ENCODE measurements at regions not wholly inside any gene's neighbourhood (a gene's known extent, or its start where the extent isn't known, plus 50 kb on each side); places are given as distances from the start of the nearest gene placed in this dataset.

DNA sequence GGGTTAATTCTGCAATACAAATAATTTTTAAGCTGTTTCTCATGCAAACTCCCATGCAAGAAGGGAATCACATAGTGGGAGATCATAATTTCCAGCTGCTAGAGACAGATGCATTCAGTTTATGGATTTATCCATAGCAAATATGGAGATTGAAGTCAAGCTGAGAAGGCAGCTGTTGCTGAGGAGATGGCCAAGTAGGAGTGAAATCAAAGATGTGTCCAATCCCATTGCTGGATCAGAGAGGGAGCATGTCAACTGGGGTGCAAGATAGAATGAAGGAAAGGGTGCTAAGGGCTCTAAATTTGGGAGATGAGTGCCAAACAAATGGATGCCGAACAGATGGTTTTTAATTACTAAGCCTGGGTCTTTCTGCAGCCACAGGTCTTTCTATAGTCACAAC is 504.5 kb downstream of the NFIB start:
- POLR2A ChIA-PET: no interaction called here
- WGBS (ENCODE audit: insufficient coverage): no CpG with 5 or more reads among the region's 1 CpG

GRCh38 chr9:13807118-13807517 is 506.8 kb downstream of the NFIB start:
- ChIA-PET POLR2A (no interaction called here), CTCF (no interaction called here)
- no peak overlapping the region for H3K27ac ChIP-seq (ENCODE audit: low read length in 2 of 2)
- no peak overlapping the region for H3K4me2 ChIP-seq (replicated peaks; ENCODE audit: low read depth, low read length, poor library complexity, severe bottlenecking)
- no peaks in the 10 kb centered on the region for H3K79me2 ChIP-seq (ENCODE audit: control insufficient read depth, insufficient read depth, low read length)
- no peak overlapping the region for H3K4me3 ChIP-seq (ENCODE audit: control extremely low read depth in 1 of 5, extremely low read depth in 1 of 5, insufficient read depth in 1 of 5, low read depth in 2 of 5, low read length in 4 of 5)
- Mint-ChIP-seq H3K4me3 (no peak overlapping the region), H3K27me3 (no peaks in the 10 kb centered on the region), H3K4me1 (no peaks in the 10 kb centered on the region), H3K27ac (no peak overlapping the region), H3K9me3 (ENCODE audit: insufficient read depth) (peaks cover 2% of the 10 kb centered on the region)
- H3K9ac ChIP-seq (ENCODE audit: low read length): no peak overlapping the region
- no peaks in the 10 kb centered on the region for H3K4me1 ChIP-seq (ENCODE audit: control insufficient read depth in 2 of 2, insufficient read depth in 2 of 2, low read length in 2 of 2)
- DNase-seq (no peak), ATAC-seq (ENCODE audit: low read depth) (no peak)
- no peaks in the 10 kb centered on the region for H4K20me1 ChIP-seq (ENCODE audit: control insufficient read depth, insufficient read depth, low read length, poor library complexity, severe bottlenecking)
- no peak overlapping the region for H2AFZ ChIP-seq (ENCODE audit: insufficient read depth, low read depth, low read length, poor library complexity, severe bottlenecking)
- no peak for TF ChIP-seq CTCF (IDR thresholded peaks at IDR 0.05)
- TF ChIP-seq EZH2 (IDR thresholded peaks at IDR 0.05; ENCODE audit: borderline replicate concordance, insufficient read depth, low read depth, low read length, poor library complexity, severe bottlenecking): no peak
- H3K9me3 ChIP-seq (ENCODE audit: control extremely low read depth in 1 of 3, control insufficient read depth in 2 of 3, insufficient read depth in 1 of 3, low read length in 2 of 3): peaks cover 0 to 4% (median 0%) of the 10 kb centered on the region in 3 donors
- WGBS (ENCODE audit: insufficient coverage): 100% methylated on average over 2 of the region's 4 CpGs
- H3K36me3 ChIP-seq (replicated peaks in 1 of 2; ENCODE audit: control extremely low read depth in 1 of 2, control insufficient read depth in 1 of 2, extremely low read depth in 1 of 2, insufficient read depth in 2 of 2, low read length in 1 of 2): no peaks in the 10 kb centered on the region
- H3K27me3 ChIP-seq (replicated peaks in 1 of 4; ENCODE audit: control extremely low read depth in 1 of 4, control insufficient read depth in 3 of 4, insufficient read depth in 4 of 4, low read length in 3 of 4): no peaks in the 10 kb centered on the region
- intact Hi-C loops (cut with micrococcal nuclease): no loop called here

More for the DNA sequence above, 504.5 kb downstream of the NFIB start:
- H4K20me1 ChIP-seq (ENCODE audit: control insufficient read depth, insufficient read depth, low read length, poor library complexity, severe bottlenecking): no peaks in the 10 kb centered on the region
- no peak overlapping the region for H3K9ac ChIP-seq (ENCODE audit: low read length)
- DNase-seq (no peak), ATAC-seq (ENCODE audit: low read depth) (no peak)
- no peaks in the 10 kb centered on the region for H3K4me1 ChIP-seq (ENCODE audit: control insufficient read depth in 2 of 2, insufficient read depth in 2 of 2, low read length in 2 of 2)
- no peak for TF ChIP-seq EZH2 (IDR thresholded peaks at IDR 0.05; ENCODE audit: borderline replicate concordance, insufficient read depth, low read depth, low read length, poor library complexity, severe bottlenecking)
- no peak overlapping the region for H3K4me3 ChIP-seq (ENCODE audit: control extremely low read depth in 1 of 5, extremely low read depth in 1 of 5, insufficient read depth in 1 of 5, low read depth in 2 of 5, low read length in 4 of 5)
- no peaks in the 10 kb centered on the region for H3K36me3 ChIP-seq (replicated peaks in 1 of 2; ENCODE audit: control extremely low read depth in 1 of 2, control insufficient read depth in 1 of 2, extremely low read depth in 1 of 2, insufficient read depth in 2 of 2, low read length in 1 of 2)
- no peak overlapping the region for H3K27ac ChIP-seq (ENCODE audit: low read length in 2 of 2)
- H3K27me3 ChIP-seq (replicated peaks in 1 of 4; ENCODE audit: control extremely low read depth in 1 of 4, control insufficient read depth in 3 of 4, insufficient read depth in 4 of 4, low read length in 3 of 4): no peaks in the 10 kb centered on the region
- H3K9me3 Mint-ChIP-seq (ENCODE audit: insufficient read depth): peaks cover 2% of the 10 kb centered on the region
- H3K4me3 Mint-ChIP-seq: no peak overlapping the region
- H3K79me2 ChIP-seq (ENCODE audit: control insufficient read depth, insufficient read depth, low read length): no peaks in the 10 kb centered on the region
- CTCF ChIA-PET: no interaction called here
- no peaks in the 10 kb centered on the region for H3K4me1 Mint-ChIP-seq
- H3K4me2 ChIP-seq (replicated peaks; ENCODE audit: low read depth, low read length, poor library complexity, severe bottlenecking): no peak overlapping the region
- no peaks in the 10 kb centered on the region for H3K27me3 Mint-ChIP-seq
- H3K27ac Mint-ChIP-seq: no peak overlapping the region
- H2AFZ ChIP-seq (ENCODE audit: insufficient read depth, low read depth, low read length, poor library complexity, severe bottlenecking): no peak overlapping the region
- intact Hi-C loops (cut with micrococcal nuclease): no loop called here
- peaks cover 0 to 4% (median 0%) of the 10 kb centered on the region in 3 donors for H3K9me3 ChIP-seq (ENCODE audit: control extremely low read depth in 1 of 3, control insufficient read depth in 2 of 3, insufficient read depth in 1 of 3, low read length in 2 of 3)

Data from B cell (primary cell).